HCT116 (cell line): ENCODE measurements at regions not wholly inside any gene's neighbourhood (a gene's known extent, or its start where the extent isn't known, plus 50 kb on each side); places are given as distances from the start of the nearest gene placed in this dataset.

Experiments
- ATAC-seq: fragments of 200-7000 bp; cut with Tn5 transposase; 2 replicates; pipeline ENCODE4 v1.9.1; 2020; ENCODE audit warnings: mild to moderate bottlenecking, moderate library complexity
- BruUV-seq: library from RNA; stranded (reverse); fragments of 400-500 nt; replicated peaks from 2 replicates; lab custom pipeline; 2021; lab: Mats Ljungman, UMichigan
- CTCF ChIA-PET: fragments of 300-600 bp; sonication (Branson Sonifier 250); formaldehyde crosslinking; loops from one replicate; lab custom pipeline; 2021; ENCODE audit warnings: antibody characterized with exemption; lab: Charles Lee
- POLR2A ChIA-PET: fragments of 300-600, 350-600 bp; sonication (Branson Sonifier 250); formaldehyde crosslinking; loops from one replicate; lab custom pipeline; 2021; ENCODE audit warnings: antibody characterized with exemption; lab: Charles Lee
- RAD21 ChIA-PET, 2 experiments: fragments of 300-600 bp; sonication (Branson Sonifier 250); formaldehyde crosslinking; loops; one replicate each; lab custom pipeline; 2023; ENCODE audit warnings: low total read pairs in 2 of 2; ENCODE audit not compliant: uncharacterized antibody in 2 of 2, unreplicated experiment in 2 of 2, low non-redundant PET in 1 of 2; lab: Charles Lee
- DNase-seq: peaks from one replicate; pipeline ENCODE4 v3.0.0-alpha.2; 2010; ENCODE audit warnings: low read depth, low spot score
- H2AFZ ChIP-seq: fragments of 200-600 bp; shearing (Covaris generic), sonication (generic); 2 replicates; pipeline ENCODE4 v1.6.1; 2017; ENCODE audit warnings: low read depth, mixed run types, mixed read lengths, antibody characterized with exemption, low read length; ENCODE audit not compliant: poor library complexity, severe bottlenecking
- H3K27ac ChIP-seq: 2 replicates; pipeline ENCODE4 v1.5.1; 2012; ENCODE audit warnings: low read depth, low read length
- H3K27me3 ChIP-seq: fragments of 200-600 bp; sonication (generic); 2 replicates; pipeline ENCODE4 v1.6.1; 2016; ENCODE audit warnings: mixed run types, low read length, mixed read lengths; ENCODE audit not compliant: insufficient read depth
- H3K36me3 ChIP-seq, 2 experiments: fragments of 200-500 bp in 1 of 2; fragments of 200-600 bp in 1 of 2; sonication (Bioruptor generic) in 1 of 2; sonication (generic) in 1 of 2; 2 replicates each; pipeline versions ENCODE4 v1.5.1 to v1.6.1; 2014 to 2016; ENCODE audit warnings: low read length in 2 of 2, inconsistent platforms in 1 of 2, mixed read lengths in 1 of 2, mixed run types in 1 of 2; ENCODE audit not compliant: insufficient read depth in 2 of 2, control insufficient read depth in 1 of 2
- H3K4me1 ChIP-seq, 2 experiments: fragments of 200-600 bp in 1 of 2; sonication (generic) in 1 of 2; 2 replicates each; pipeline versions ENCODE4 v1.5.1 to v1.6.1; 2012 to 2017; ENCODE audit warnings: low read length in 2 of 2, inconsistent platforms in 1 of 2, mild to moderate bottlenecking in 1 of 2, mixed read lengths in 1 of 2, mixed run types in 1 of 2, moderate library complexity in 1 of 2; ENCODE audit not compliant: insufficient read depth in 2 of 2, control insufficient read depth in 1 of 2
- H3K4me2 ChIP-seq: fragments of 200-600 bp; sonication (generic); 2 replicates; pipeline ENCODE4 v1.6.1; 2017; ENCODE audit warnings: mixed run types, low read length, mixed read lengths
- H3K4me3 ChIP-seq, 2 experiments: fragments of 200-600 bp in 1 of 2; sonication (generic) in 1 of 2; replicated peaks in 1 of 2; 2 replicates each; pipeline ENCODE4 v1.5.1; 2011 to 2016; ENCODE audit warnings: low read length in 2 of 2, control low read depth in 1 of 2, low read depth in 1 of 2, mild to moderate bottlenecking in 1 of 2, mixed read lengths in 1 of 2, mixed run types in 1 of 2
- H3K79me2 ChIP-seq: fragments of 200-600 bp; sonication (generic); 2 replicates; pipeline ENCODE4 v1.6.1; 2017; ENCODE audit warnings: mild to moderate bottlenecking, mixed run types, low read length, moderate library complexity, mixed read lengths; ENCODE audit not compliant: insufficient read depth
- H3K9ac ChIP-seq: fragments of 200-600 bp; sonication (generic); 2 replicates; pipeline ENCODE4 v1.6.1; 2016; ENCODE audit warnings: low read length, mixed read lengths
- H3K9me2 ChIP-seq: fragments of 200-600 bp; sonication (generic), shearing (Covaris generic); 2 replicates; pipeline ENCODE4 v1.6.1; 2017; ENCODE audit warnings: mixed run types, mild to moderate bottlenecking, moderate library complexity; ENCODE audit not compliant: insufficient read depth
- H3K9me3 ChIP-seq, 2 experiments: fragments of 200-500 bp in 1 of 2; fragments of 200-600 bp in 1 of 2; sonication (Bioruptor generic) in 1 of 2; sonication (generic) in 1 of 2; 2 replicates each; pipeline ENCODE4 v1.6.1; 2014 to 2017; ENCODE audit warnings: low read length in 2 of 2, mixed read lengths in 2 of 2, inconsistent platforms in 1 of 2, low read depth in 1 of 2, mild to moderate bottlenecking in 1 of 2, mixed run types in 1 of 2, moderate library complexity in 1 of 2; ENCODE audit not compliant: control insufficient read depth in 1 of 2, insufficient read depth in 1 of 2
- H4K20me1 ChIP-seq: fragments of 200-600 bp; sonication (generic), shearing (Covaris generic); 2 replicates; pipeline ENCODE4 v1.6.1; 2017; ENCODE audit warnings: mixed run types, mild to moderate bottlenecking, moderate library complexity; ENCODE audit not compliant: insufficient read depth
- CBX3 ChIP-seq: IDR thresholded peaks from 2 replicates; pipeline ENCODE4 v1.6.1; 2012; ENCODE audit warnings: low read depth
- CEBPB ChIP-seq: IDR thresholded peaks from 2 replicates; pipeline ENCODE4 v1.6.1; 2012; ENCODE audit warnings: low read depth
- ELF1 ChIP-seq: IDR thresholded peaks from 2 replicates; pipeline ENCODE4 v1.6.1; 2012; ENCODE audit warnings: low read depth, borderline replicate concordance
- EZH2 ChIP-seq: fragments of 200-600 bp; sonication (generic); IDR thresholded peaks from 2 replicates; pipeline ENCODE4 v1.6.1; 2017; ENCODE audit warnings: antibody characterized with exemption, mixed run types
- EZH2phosphoT487 ChIP-seq: fragments of 200-600 bp; IDR thresholded peaks from 2 replicates; pipeline ENCODE4 v1.6.1; 2018; ENCODE audit warnings: antibody characterized with exemption, borderline replicate concordance
- JUND ChIP-seq: IDR thresholded peaks from 2 replicates; pipeline ENCODE4 v1.6.1; 2012
- RAD21 ChIP-seq: IDR thresholded peaks from 2 replicates; pipeline ENCODE4 v1.6.1; 2012; ENCODE audit warnings: low read depth, mild to moderate bottlenecking
- SIN3A ChIP-seq: IDR thresholded peaks from 2 replicates; pipeline ENCODE4 v1.6.1; 2012; ENCODE audit warnings: low read depth
- SRF ChIP-seq: IDR thresholded peaks from 2 replicates; pipeline ENCODE4 v1.6.1; 2012; ENCODE audit warnings: low read depth
- TCF7L2 ChIP-seq: IDR thresholded peaks from 2 replicates; pipeline ENCODE4 v1.7.0; 2011; ENCODE audit warnings: borderline replicate concordance, inconsistent platforms; ENCODE audit not compliant: insufficient read depth, insufficient read length; ENCODE audit errors: extremely low read depth
- YY1 ChIP-seq: IDR thresholded peaks from 2 replicates; pipeline ENCODE4 v1.6.1; 2011; ENCODE audit warnings: low read length, low read depth, moderate library complexity, mild to moderate bottlenecking; ENCODE audit not compliant: insufficient replicate concordance; ENCODE audit errors: extremely low read depth
- intact Hi-C: fragments of 100-400 bp; cut with micrococcal nuclease; formaldehyde crosslinking; loops from 2 replicates; pipeline ENCODE4 v1.10.0; 2022
- TF ChIP-seq, protein P1 (sequence below): IDR thresholded peaks from 2 replicates; pipeline ENCODE4 v1.6.1; 2012
- TF ChIP-seq, protein P2 (sequence below): IDR thresholded peaks from 2 replicates; pipeline ENCODE4 v1.6.1; 2012
- TF ChIP-seq, protein P3 (sequence below): IDR thresholded peaks from 2 replicates; pipeline ENCODE4 v1.6.1; 2011; ENCODE audit warnings: mild to moderate bottlenecking, low read length, moderate library complexity; ENCODE audit not compliant: insufficient replicate concordance; ENCODE audit errors: extremely low read depth
- TF ChIP-seq, protein P4 (sequence below), 3 experiments: fragments of 200-600 bp in 1 of 3; sonication (generic) in 1 of 3; IDR thresholded peaks in 2 of 3; conservative IDR thresholded peaks in 1 of 3; 2 replicates each; pipeline ENCODE4 v1.5.1; 2012 to 2017; ENCODE audit warnings: low read depth in 2 of 3, low read length in 2 of 3, antibody characterized with exemption in 1 of 3, borderline replicate concordance in 1 of 3, control low read depth in 1 of 3, mild to moderate bottlenecking in 1 of 3, mixed read lengths in 1 of 3, mixed run types in 1 of 3, moderate library complexity in 1 of 3; ENCODE audit not compliant: insufficient read depth in 1 of 3

DNA sequence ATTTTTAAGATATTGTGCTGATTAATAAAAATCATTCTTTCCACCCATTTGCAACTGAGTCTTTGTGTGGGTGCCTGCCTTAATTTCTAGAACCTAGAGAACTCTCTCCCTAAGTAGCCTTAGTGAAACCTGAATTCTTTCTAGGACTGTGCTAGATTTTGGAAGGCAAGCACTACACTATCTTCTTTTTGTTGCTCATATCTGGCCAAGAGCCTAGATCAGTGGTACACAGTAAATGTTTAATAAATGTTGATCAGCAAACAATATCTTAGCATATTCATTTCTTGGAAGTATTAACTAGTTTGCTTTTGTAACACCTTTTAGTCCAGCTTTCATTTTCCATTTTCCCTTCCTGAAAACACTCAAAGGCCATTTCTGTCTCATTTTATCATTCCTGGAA lies 108.5 kb upstream of the CARMIL1 start (continued):
- TF ChIP-seq ELF1 (no peak), SRF (no peak), SIN3A (no peak)

DNA sequence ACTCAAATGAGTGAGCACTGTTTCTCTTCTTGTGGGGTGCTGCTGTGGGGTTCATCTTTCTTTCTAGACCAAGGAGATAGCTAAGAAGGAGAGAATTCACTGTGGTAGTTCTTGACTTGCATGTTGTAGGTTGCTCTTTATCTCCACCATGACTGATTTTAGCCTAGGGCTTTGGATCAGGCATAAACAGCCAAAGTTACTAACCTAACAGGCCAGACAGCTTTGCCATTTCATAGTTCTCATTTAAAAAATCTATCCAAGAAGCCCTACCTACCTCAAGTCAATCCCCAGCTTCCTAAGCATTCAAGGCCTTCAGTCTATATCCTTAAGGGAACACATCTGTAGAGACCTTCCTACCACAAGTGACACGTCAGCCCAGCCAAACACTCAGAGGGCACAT lies 107.9 kb upstream of the CARMIL1 start:
- Histone ChIP-seq H3K4me1 (peaks cover 19 to 32% of the 10 kb centered on the region in 2 experiments), H3K4me3 (no peak overlapping the region), H3K4me2 (no peak overlapping the region), H3K27ac (no peak overlapping the region), H3K9ac (no peak overlapping the region), H2AFZ (no peak overlapping the region), H4K20me1 (no peaks in the 10 kb centered on the region), H3K9me3 (no peaks in the 10 kb centered on the region), H3K27me3 (no peaks in the 10 kb centered on the region), H3K36me3 (no peaks in the 10 kb centered on the region), H3K9me2 (no peaks in the 10 kb centered on the region), H3K79me2 (no peaks in the 10 kb centered on the region)
- ATAC-seq (no peak), DNase-seq (no peak)
- POLR2A ChIA-PET = no interaction called here
- intact Hi-C loops = no loop called here
- RAD21 ChIA-PET = no interaction called here
- CTCF ChIA-PET = no interaction called here
- BruUV-seq = no TSS peak
- TF ChIP-seq CBX3 (no peak), RAD21 (no peak), TCF7L2 (no peak), YY1 (no peak), CEBPB (no peak), EZH2phosphoT487 (no peak), JUND (no peak), EZH2 (no peak)
- TF ChIP-seq, protein P1, sequence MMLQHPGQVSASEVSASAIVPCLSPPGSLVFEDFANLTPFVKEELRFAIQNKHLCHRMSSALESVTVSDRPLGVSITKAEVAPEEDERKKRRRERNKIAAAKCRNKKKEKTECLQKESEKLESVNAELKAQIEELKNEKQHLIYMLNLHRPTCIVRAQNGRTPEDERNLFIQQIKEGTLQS = no peak
- TF ChIP-seq, protein P2, sequence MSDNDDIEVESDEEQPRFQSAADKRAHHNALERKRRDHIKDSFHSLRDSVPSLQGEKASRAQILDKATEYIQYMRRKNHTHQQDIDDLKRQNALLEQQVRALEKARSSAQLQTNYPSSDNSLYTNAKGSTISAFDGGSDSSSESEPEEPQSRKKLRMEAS = no peak
- TF ChIP-seq, protein P3, sequence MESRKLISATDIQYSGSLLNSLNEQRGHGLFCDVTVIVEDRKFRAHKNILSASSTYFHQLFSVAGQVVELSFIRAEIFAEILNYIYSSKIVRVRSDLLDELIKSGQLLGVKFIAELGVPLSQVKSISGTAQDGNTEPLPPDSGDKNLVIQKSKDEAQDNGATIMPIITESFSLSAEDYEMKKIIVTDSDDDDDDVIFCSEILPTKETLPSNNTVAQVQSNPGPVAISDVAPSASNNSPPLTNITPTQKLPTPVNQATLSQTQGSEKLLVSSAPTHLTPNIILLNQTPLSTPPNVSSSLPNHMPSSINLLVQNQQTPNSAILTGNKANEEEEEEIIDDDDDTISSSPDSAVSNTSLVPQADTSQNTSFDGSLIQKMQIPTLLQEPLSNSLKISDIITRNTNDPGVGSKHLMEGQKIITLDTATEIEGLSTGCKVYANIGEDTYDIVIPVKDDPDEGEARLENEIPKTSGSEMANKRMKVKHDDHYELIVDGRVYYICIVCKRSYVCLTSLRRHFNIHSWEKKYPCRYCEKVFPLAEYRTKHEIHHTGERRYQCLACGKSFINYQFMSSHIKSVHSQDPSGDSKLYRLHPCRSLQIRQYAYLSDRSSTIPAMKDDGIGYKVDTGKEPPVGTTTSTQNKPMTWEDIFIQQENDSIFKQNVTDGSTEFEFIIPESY = no peak
- TF ChIP-seq, protein P4, sequence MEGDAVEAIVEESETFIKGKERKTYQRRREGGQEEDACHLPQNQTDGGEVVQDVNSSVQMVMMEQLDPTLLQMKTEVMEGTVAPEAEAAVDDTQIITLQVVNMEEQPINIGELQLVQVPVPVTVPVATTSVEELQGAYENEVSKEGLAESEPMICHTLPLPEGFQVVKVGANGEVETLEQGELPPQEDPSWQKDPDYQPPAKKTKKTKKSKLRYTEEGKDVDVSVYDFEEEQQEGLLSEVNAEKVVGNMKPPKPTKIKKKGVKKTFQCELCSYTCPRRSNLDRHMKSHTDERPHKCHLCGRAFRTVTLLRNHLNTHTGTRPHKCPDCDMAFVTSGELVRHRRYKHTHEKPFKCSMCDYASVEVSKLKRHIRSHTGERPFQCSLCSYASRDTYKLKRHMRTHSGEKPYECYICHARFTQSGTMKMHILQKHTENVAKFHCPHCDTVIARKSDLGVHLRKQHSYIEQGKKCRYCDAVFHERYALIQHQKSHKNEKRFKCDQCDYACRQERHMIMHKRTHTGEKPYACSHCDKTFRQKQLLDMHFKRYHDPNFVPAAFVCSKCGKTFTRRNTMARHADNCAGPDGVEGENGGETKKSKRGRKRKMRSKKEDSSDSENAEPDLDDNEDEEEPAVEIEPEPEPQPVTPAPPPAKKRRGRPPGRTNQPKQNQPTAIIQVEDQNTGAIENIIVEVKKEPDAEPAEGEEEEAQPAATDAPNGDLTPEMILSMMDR (IDR thresholded peaks at IDR 0.05 in 2 of 3, conservative IDR thresholded peaks at IDR 0.05 in 1 of 3; ENCODE audit: borderline replicate concordance in 1 of 3, insufficient read depth in 1 of 3, low read depth in 2 of 3, low read length in 2 of 3) = no peak
